Endodermal cell (in vitro differentiated cells): ENCODE measurements at regions not wholly inside any gene's neighbourhood (a gene's known extent, or its start where the extent isn't known, plus 50 kb on each side); places are given as distances from the start of the nearest gene placed in this dataset.

Experiments used
- DNase-seq: peaks from one replicate; pipeline ENCODE4 v3.0.0-alpha.2; 2017
- H3K27ac ChIP-seq: 2 replicates; pipeline ENCODE4 v1.5.1; 2013; ENCODE audit warnings: mild to moderate bottlenecking, low read depth, low read length, moderate library complexity
- H3K27me3 ChIP-seq: 2 replicates; pipeline ENCODE4 v1.6.1; 2013; ENCODE audit warnings: mild to moderate bottlenecking, low read length, moderate library complexity; ENCODE audit not compliant: insufficient read depth, control insufficient read depth, poor library complexity, severe bottlenecking
- H3K36me3 ChIP-seq: 2 replicates; pipeline ENCODE4 v1.7.0; 2013; ENCODE audit warnings: mild to moderate bottlenecking, low read length, moderate library complexity; ENCODE audit not compliant: control insufficient read depth, insufficient read depth
- H3K4me1 ChIP-seq: one replicate; pipeline ENCODE4 v1.7.0; 2013; ENCODE audit warnings: low read length; ENCODE audit not compliant: control insufficient read depth, insufficient read depth
- H3K4me3 ChIP-seq: 2 replicates; pipeline ENCODE4 v1.5.1; 2013; ENCODE audit warnings: mild to moderate bottlenecking, low read length, moderate library complexity
- H3K9ac ChIP-seq: 2 replicates; pipeline ENCODE4 v1.6.1; 2013; ENCODE audit warnings: mild to moderate bottlenecking, low read length, moderate library complexity; ENCODE audit not compliant: poor library complexity, severe bottlenecking; ENCODE audit errors: extremely low read depth
- H3K9me3 ChIP-seq: 2 replicates; pipeline ENCODE4 v1.6.1; 2013; ENCODE audit warnings: mild to moderate bottlenecking, low read length, moderate library complexity; ENCODE audit not compliant: control insufficient read depth
- H3K27ac Mint-ChIP-seq: 2 replicates; pipeline ENCODE4 v1.8.0; 2020; ENCODE audit warnings: mixed read lengths
- H3K27me3 Mint-ChIP-seq: 2 replicates; pipeline ENCODE4 v1.8.0; 2021; ENCODE audit warnings: mild to moderate bottlenecking, mixed read lengths; ENCODE audit not compliant: insufficient read depth
- H3K36me3 Mint-ChIP-seq: 2 replicates; pipeline ENCODE4 v1.8.0; 2020; ENCODE audit warnings: low read depth, mixed read lengths
- H3K4me1 Mint-ChIP-seq: 2 replicates; pipeline ENCODE4 v1.8.0; 2020; ENCODE audit warnings: mixed read lengths
- H3K4me3 Mint-ChIP-seq: 2 replicates; pipeline ENCODE4 v1.8.0; 2020; ENCODE audit warnings: mild to moderate bottlenecking, moderate library complexity, mixed read lengths
- H3K9me3 Mint-ChIP-seq: 2 replicates; pipeline ENCODE4 v1.8.0; 2020; ENCODE audit warnings: mild to moderate bottlenecking, mixed read lengths
- CTCF ChIP-seq: fragments of 200-600 bp; sonication (generic); conservative IDR thresholded peaks from 2 replicates; pipeline ENCODE4 v1.5.0; 2021; ENCODE audit warnings: antibody characterized with exemption, mild to moderate bottlenecking
- WGBS, 2 experiments: methylation state at CpG; one replicate each; pipeline versions ENCODE4 v1.1.5 to v1.1.7; 2013; ENCODE audit warnings: missing lambda C conversion rate in 2 of 2, mixed read lengths in 1 of 2; ENCODE audit not compliant: insufficient coverage in 1 of 2, insufficient read length in 1 of 2; 5-methylcytosine and 5-hydroxymethylcytosine counted together

- Histone ChIP-seq H3K9ac (no peak overlapping the region), H3K4me3 (no peak overlapping the region), H3K9me3 (no peaks in the 10 kb centered on the region), H3K4me1 (no peaks in the 10 kb centered on the region), H3K27me3 (no peaks in the 10 kb centered on the region), H3K36me3 (no peaks in the 10 kb centered on the region), H3K27ac (no peak overlapping the region)
- H3K27me3 Mint-ChIP-seq, result no peaks in the 10 kb centered on the region
- H3K9me3 Mint-ChIP-seq, result no peaks in the 10 kb centered on the region
- TF ChIP-seq CTCF, result no peak
- H3K4me1 Mint-ChIP-seq, result no peaks in the 10 kb centered on the region
- no peak for DNase-seq
- H3K4me3 Mint-ChIP-seq, result no peak overlapping the region
- H3K27ac Mint-ChIP-seq, result no peak overlapping the region
- WGBS, 2 experiments, result no CpG with 5 or more reads among the region's 1 CpG
- H3K36me3 Mint-ChIP-seq, result no peaks in the 10 kb centered on the region
These were observed 169.6 kb downstream of the KCNA4 start for GRCh38 chr11:29847219-29847618.

- WGBS, 2 experiments, result 52% methylated on average over 1 of the region's 3 CpGs; no CpG with 5 or more reads in 1 of the 2 experiments
- TF ChIP-seq CTCF, result peak; percentile 54
These were observed 172.0 kb downstream of the KCNA4 start for GRCh38 chr11:29844701-29845379.

GRCh38 chr11:29844031-29844430, 172.8 kb downstream of the KCNA4 start:
- Histone ChIP-seq H3K36me3 (no peaks in the 10 kb centered on the region), H3K9ac (no peak overlapping the region), H3K9me3 (no peaks in the 10 kb centered on the region), H3K27ac (no peak overlapping the region), H3K4me1 (no peaks in the 10 kb centered on the region), H3K4me3 (no peak overlapping the region), H3K27me3 (no peaks in the 10 kb centered on the region)
- DNase-seq, result no peak
- Mint-ChIP-seq H3K36me3 (no peaks in the 10 kb centered on the region), H3K27ac (no peak overlapping the region), H3K9me3 (no peaks in the 10 kb centered on the region), H3K27me3 (peaks cover 1% of the 10 kb centered on the region), H3K4me3 (no peak overlapping the region), H3K4me1 (no peaks in the 10 kb centered on the region)
- TF ChIP-seq CTCF, result no peak
- WGBS, 2 experiments, result 96 to 97% methylated on average over 2 to 3 of the region's 3 CpGs

More at GRCh38 chr11:29844701-29845379, 172.0 kb downstream of the KCNA4 start:
- no peaks in the 10 kb centered on the region for H3K4me1 ChIP-seq
- H3K9me3 ChIP-seq, result no peaks in the 10 kb centered on the region
- no peak overlapping the region for H3K27ac ChIP-seq
- Mint-ChIP-seq H3K9me3 (no peaks in the 10 kb centered on the region), H3K27ac (no peak overlapping the region), H3K4me3 (no peak overlapping the region), H3K4me1 (no peaks in the 10 kb centered on the region), H3K36me3 (no peaks in the 10 kb centered on the region), H3K27me3 (peaks cover 1% of the 10 kb centered on the region)
- H3K36me3 ChIP-seq, result no peaks in the 10 kb centered on the region
- DNase-seq, result no peak
- no peak overlapping the region for H3K4me3 ChIP-seq
- H3K9ac ChIP-seq, result no peak overlapping the region
- no peaks in the 10 kb centered on the region for H3K27me3 ChIP-seq
